ENCODE measurements at regions not wholly inside any gene's neighbourhood (a gene's known extent, or its start where the extent isn't known, plus 50 kb on each side); places are given as distances from the start of the nearest gene placed in this dataset.

GRCh38 chr7:91660734-91661356 lies 219.7 kb downstream of the MTERF1 start:
- no peak overlapping the region for H3K4me3 ChIP-seq (ENCODE audit: low read depth, low read length)
- no peak for TF ChIP-seq CTCF (IDR thresholded peaks at IDR 0.05; ENCODE audit: insufficient read depth, low read length, missing control alignments)
- DNase-seq (ENCODE audit: low read depth, low spot score), result no peak
- ChIA-PET CTCF (no interaction called here), POLR2A (no interaction called here)

GRCh38 chr7:91661727-91662126 lies 218.8 kb downstream of the MTERF1 start:
- POLR2A ChIA-PET, result no interaction called here
- CTCF ChIA-PET, result no interaction called here
- no peak for DNase-seq (ENCODE audit: low read depth, low spot score)
- no peak for TF ChIP-seq CTCF (IDR thresholded peaks at IDR 0.05; ENCODE audit: insufficient read depth, low read length, missing control alignments)
- no peak overlapping the region for H3K4me3 ChIP-seq (ENCODE audit: low read depth, low read length)

- ChIA-PET POLR2A (no interaction called here), CTCF (no interaction called here)
- no peak overlapping the region for H3K4me3 ChIP-seq (ENCODE audit: low read depth, low read length)
- no peak for TF ChIP-seq CTCF (IDR thresholded peaks at IDR 0.05; ENCODE audit: insufficient read depth, low read length, missing control alignments)
- no peak for DNase-seq (ENCODE audit: low read depth, low spot score)
Observed at GRCh38 chr7:91668217-91668616, 212.3 kb downstream of the MTERF1 start.

- no peak for TF ChIP-seq CTCF (IDR thresholded peaks at IDR 0.05; ENCODE audit: insufficient read depth, low read length, missing control alignments)
- H3K4me3 ChIP-seq (ENCODE audit: low read depth, low read length), result no peak overlapping the region
- no peak for DNase-seq (ENCODE audit: low read depth, low spot score)
- POLR2A ChIA-PET, result no interaction called here
- CTCF ChIA-PET, result no interaction called here
Observed at GRCh38 chr7:91671245-91671644, 209.3 kb downstream of the MTERF1 start.

- TF ChIP-seq CTCF (IDR thresholded peaks at IDR 0.05; ENCODE audit: insufficient read depth, low read length, missing control alignments), result no peak
- H3K4me3 ChIP-seq (ENCODE audit: low read depth, low read length), result no peak overlapping the region
- DNase-seq (ENCODE audit: low read depth, low spot score), result no peak
- ChIA-PET CTCF (interaction anchor here (1.3 kb wide), 1 partner anchor 21 kb away, joined by 3 read pairs; no protein-coding TSS in a partner anchor), POLR2A (no interaction called here)
Observed at GRCh38 chr7:91674470-91674869, 206.0 kb downstream of the MTERF1 start.

GRCh38 chr7:91681718-91682117 lies 198.8 kb downstream of the MTERF1 start:
- ChIA-PET CTCF (no interaction called here), POLR2A (no interaction called here)
- no peak for TF ChIP-seq CTCF (IDR thresholded peaks at IDR 0.05; ENCODE audit: insufficient read depth, low read length, missing control alignments)
- DNase-seq (ENCODE audit: low read depth, low spot score), result no peak
- no peak overlapping the region for H3K4me3 ChIP-seq (ENCODE audit: low read depth, low read length)

Data from AG04449 (cell line).